IMR-90 (cell line): ENCODE measurements at regions not wholly inside any gene's neighbourhood (a gene's known extent, or its start where the extent isn't known, plus 50 kb on each side); places are given as distances from the start of the nearest gene placed in this dataset.

ENCODE experiments used
- ATAC-seq: fragments of 200-7000 bp; cut with Tn5 transposase; 2 replicates; pipeline ENCODE4 v1.9.1; 2020; ENCODE audit warnings: low read depth, mild to moderate bottlenecking, moderate library complexity
- BruUV-seq: library from RNA; stranded (reverse); fragments of 400-500 nt; replicated peaks from 2 replicates; lab custom pipeline; 2021; lab: Mats Ljungman, UMichigan
- CTCF ChIA-PET: fragments of 300-600 bp; formaldehyde crosslinking; extraction: SDS; loops from one replicate; lab custom pipeline; 2021; ENCODE audit warnings: antibody characterized with exemption; lab: Yijun Ruan, JAX
- POLR2A ChIA-PET: fragments of 300-600 bp; sonication (Branson Sonifier 250); formaldehyde crosslinking; loops from one replicate; lab custom pipeline; 2022; ENCODE audit warnings: antibody characterized with exemption; ENCODE audit not compliant: unreplicated experiment; lab: Charles Lee
- DNase-seq: peaks from one replicate; pipeline ENCODE4 v3.0.0; 2013
- H2AFZ ChIP-seq: replicated peaks from 2 replicates; pipeline ENCODE3; 2013; ENCODE audit warnings: low read length, mild to moderate bottlenecking; ENCODE audit not compliant: poor library complexity
- H2AK5ac ChIP-seq: 2 replicates; pipeline ENCODE4 v1.6.1; 2013; ENCODE audit warnings: low read depth, low read length, inconsistent platforms
- H2AK9ac ChIP-seq: replicated peaks from 2 replicates; pipeline ENCODE3; 2013; ENCODE audit warnings: mild to moderate bottlenecking, low read depth, low read length, moderate library complexity; ENCODE audit not compliant: poor library complexity
- H2BK120ac ChIP-seq: 2 replicates; pipeline ENCODE4 v1.6.1; 2013; ENCODE audit warnings: low read depth, low read length, inconsistent platforms
- H2BK15ac ChIP-seq: 3 replicates; pipeline ENCODE4 v1.6.1; 2013; ENCODE audit warnings: low read depth, low read length, inconsistent platforms
- H2BK20ac ChIP-seq: 2 replicates; pipeline ENCODE4 v1.6.1; 2013; ENCODE audit warnings: low read depth, mild to moderate bottlenecking, inconsistent platforms, low read length, moderate library complexity
- H2BK5ac ChIP-seq: 2 replicates; pipeline ENCODE4 v1.6.1; 2013; ENCODE audit warnings: mild to moderate bottlenecking, low read depth, low read length, inconsistent platforms; ENCODE audit not compliant: poor library complexity, severe bottlenecking
- H3K14ac ChIP-seq: replicated peaks from 2 replicates; pipeline ENCODE4 v1.6.1; 2013; ENCODE audit warnings: low read depth, low read length, inconsistent platforms
- H3K18ac ChIP-seq: 2 replicates; pipeline ENCODE4 v1.6.1; 2013; ENCODE audit warnings: low read depth, low read length, control low read depth
- H3K23ac ChIP-seq: 2 replicates; pipeline ENCODE4 v1.6.1; 2013; ENCODE audit warnings: low read depth, low read length, inconsistent platforms
- H3K27ac ChIP-seq: 2 replicates; pipeline ENCODE4 v1.5.1; 2013; ENCODE audit warnings: mild to moderate bottlenecking, control low read depth, low read length; ENCODE audit not compliant: insufficient read depth
- H3K27me3 ChIP-seq: 2 replicates; pipeline ENCODE4 v1.6.1; 2013; ENCODE audit warnings: low read length; ENCODE audit not compliant: control insufficient read depth, insufficient read depth
- H3K36me3 ChIP-seq: 2 replicates; pipeline ENCODE4 v1.6.1; 2013; ENCODE audit warnings: low read length, mixed read lengths; ENCODE audit not compliant: control insufficient read depth, insufficient read depth
- H3K4ac ChIP-seq: 2 replicates; pipeline ENCODE4 v1.6.1; 2013; ENCODE audit warnings: low read depth, low read length, inconsistent platforms
- H3K4me1 ChIP-seq: 2 replicates; pipeline ENCODE4 v1.6.1; 2013; ENCODE audit warnings: low read length, mixed read lengths; ENCODE audit not compliant: control insufficient read depth, insufficient read depth
- H3K4me2 ChIP-seq: 2 replicates; pipeline ENCODE4 v1.6.1; 2013; ENCODE audit warnings: low read depth, mild to moderate bottlenecking, control low read depth, low read length, moderate library complexity
- H3K4me3 ChIP-seq: 2 replicates; pipeline ENCODE4 v1.5.1; 2013; ENCODE audit warnings: low read depth, mild to moderate bottlenecking, control low read depth, low read length, moderate library complexity; ENCODE audit not compliant: insufficient read depth
- H3K56ac ChIP-seq: 2 replicates; pipeline ENCODE4 v1.6.1; 2013; ENCODE audit warnings: low read length, inconsistent platforms; ENCODE audit not compliant: insufficient read depth; ENCODE audit errors: extremely low read depth
- H3K79me1 ChIP-seq, 2 experiments: 2 replicates each; pipeline ENCODE4 v1.6.1; 2013; ENCODE audit warnings: low read length in 2 of 2, inconsistent platforms in 1 of 2, low read depth in 1 of 2
- H3K9ac ChIP-seq: 2 replicates; pipeline ENCODE4 v1.6.1; 2013; ENCODE audit warnings: low read depth, low read length, control low read depth
- H3K9me1 ChIP-seq: 2 replicates; pipeline ENCODE4 v1.6.1; 2013; ENCODE audit warnings: low read length, inconsistent platforms; ENCODE audit not compliant: insufficient read depth
- H3K9me3 ChIP-seq: 2 replicates; pipeline ENCODE4 v1.6.1; 2013; ENCODE audit warnings: low read length; ENCODE audit not compliant: control insufficient read depth, insufficient read depth
- H4K20me1 ChIP-seq: 2 replicates; pipeline ENCODE4 v1.6.1; 2013; ENCODE audit warnings: low read length, inconsistent platforms; ENCODE audit not compliant: insufficient read depth
- H4K5ac ChIP-seq: 2 replicates; pipeline ENCODE4 v1.6.1; 2013; ENCODE audit warnings: mild to moderate bottlenecking, low read depth, low read length, control low read depth
- H4K8ac ChIP-seq, 2 experiments: 2 replicates each; pipeline ENCODE4 v1.6.1; 2013; ENCODE audit warnings: low read depth in 2 of 2, low read length in 2 of 2, control low read depth in 1 of 2, inconsistent platforms in 1 of 2
- H4K91ac ChIP-seq: 2 replicates; pipeline ENCODE4 v1.6.1; 2013; ENCODE audit warnings: low read depth, low read length, inconsistent platforms; ENCODE audit not compliant: insufficient read depth
- BHLHE40 ChIP-seq: fragments of 150-350 bp; IDR thresholded peaks from 2 replicates; pipeline ENCODE4 v1.6.1; 2016; ENCODE audit warnings: mild to moderate bottlenecking, low read depth, low read length
- CEBPB ChIP-seq: IDR thresholded peaks from 2 replicates; pipeline ENCODE4 v1.6.1; 2012; ENCODE audit warnings: low read depth, low read length, improper control_type of control experiment
- CHD1 ChIP-seq: IDR thresholded peaks from 2 replicates; pipeline ENCODE4 v1.6.1; 2012; ENCODE audit warnings: low read depth, low read length, improper control_type of control experiment
- FOS ChIP-seq: fragments of 150-350 bp; IDR thresholded peaks from 2 replicates; pipeline ENCODE4 v1.6.1; 2016; ENCODE audit warnings: low read depth, low read length
- MAFK ChIP-seq: IDR thresholded peaks from 2 replicates; pipeline ENCODE4 v1.6.1; 2012; ENCODE audit warnings: low read depth, low read length, improper control_type of control experiment
- MAZ ChIP-seq: IDR thresholded peaks from 2 replicates; pipeline ENCODE4 v1.6.1; 2012; ENCODE audit warnings: low read depth, mild to moderate bottlenecking, low read length, improper control_type of control experiment, moderate library complexity, borderline replicate concordance
- MXI1 ChIP-seq: IDR thresholded peaks from 2 replicates; pipeline ENCODE4 v1.6.1; 2012; ENCODE audit warnings: low read depth, mild to moderate bottlenecking, low read length, moderate library complexity, borderline replicate concordance
- NFE2L2 ChIP-seq: fragments of 150-350 bp; IDR thresholded peaks from 2 replicates; pipeline ENCODE4 v1.6.1; 2016; ENCODE audit warnings: low read depth, mild to moderate bottlenecking, low read length
- POLR2A ChIP-seq: IDR thresholded peaks from 2 replicates; pipeline ENCODE4 v1.6.1; 2012; ENCODE audit warnings: mild to moderate bottlenecking, low read depth, low read length
- RCOR1 ChIP-seq: IDR thresholded peaks from 2 replicates; pipeline ENCODE4 v1.6.1; 2012; ENCODE audit warnings: mild to moderate bottlenecking, low read length, improper control_type of control experiment; ENCODE audit not compliant: insufficient replicate concordance
- RFX5 ChIP-seq: IDR thresholded peaks from 2 replicates; pipeline ENCODE4 v1.8.0; 2012; ENCODE audit warnings: low read depth, mild to moderate bottlenecking, low read length, moderate library complexity
- SMC3 ChIP-seq: fragments of 150-350 bp; IDR thresholded peaks from 2 replicates; pipeline ENCODE4 v1.6.1; 2016; ENCODE audit warnings: low read depth, mild to moderate bottlenecking, antibody characterized with exemption, low read length, moderate library complexity
- dilution Hi-C: fragments of 300-500 bp; cut with HindIII; formaldehyde crosslinking; loops from one replicate; pipeline ENCODE4 v1.14.3; 2018; ENCODE audit warnings: low sequenced_read_pairs; ENCODE audit not compliant: unreplicated experiment
- in situ Hi-C: fragments of 300-500 bp; cut with MboI; formaldehyde crosslinking; loops from 3 replicates; pipeline ENCODE4 v1.14.3; 2019; ENCODE audit warnings: low sequenced_read_pairs, inconsistent platforms, mixed read lengths
- intact Hi-C: fragments of 100-400 bp; cut with micrococcal nuclease; formaldehyde crosslinking; loops from 2 replicates; pipeline ENCODE4 v1.10.0; 2022
- TF ChIP-seq, protein P1 (sequence below): fragments of 150-350 bp; IDR thresholded peaks from 2 replicates; pipeline ENCODE4 v1.6.1; 2016; ENCODE audit warnings: low read depth, mild to moderate bottlenecking, low read length, moderate library complexity, borderline replicate concordance
- TF ChIP-seq, protein P2 (sequence below): fragments of 150-350 bp; IDR thresholded peaks from 2 replicates; pipeline ENCODE4 v1.6.1; 2017; ENCODE audit warnings: mild to moderate bottlenecking, antibody characterized with exemption, low read length, low read depth
- TF ChIP-seq, protein P3 (sequence below): conservative IDR thresholded peaks from 2 replicates; pipeline ENCODE4 v1.5.1; 2012; ENCODE audit warnings: mild to moderate bottlenecking, low read depth, low read length, improper control_type of control experiment

DNA sequence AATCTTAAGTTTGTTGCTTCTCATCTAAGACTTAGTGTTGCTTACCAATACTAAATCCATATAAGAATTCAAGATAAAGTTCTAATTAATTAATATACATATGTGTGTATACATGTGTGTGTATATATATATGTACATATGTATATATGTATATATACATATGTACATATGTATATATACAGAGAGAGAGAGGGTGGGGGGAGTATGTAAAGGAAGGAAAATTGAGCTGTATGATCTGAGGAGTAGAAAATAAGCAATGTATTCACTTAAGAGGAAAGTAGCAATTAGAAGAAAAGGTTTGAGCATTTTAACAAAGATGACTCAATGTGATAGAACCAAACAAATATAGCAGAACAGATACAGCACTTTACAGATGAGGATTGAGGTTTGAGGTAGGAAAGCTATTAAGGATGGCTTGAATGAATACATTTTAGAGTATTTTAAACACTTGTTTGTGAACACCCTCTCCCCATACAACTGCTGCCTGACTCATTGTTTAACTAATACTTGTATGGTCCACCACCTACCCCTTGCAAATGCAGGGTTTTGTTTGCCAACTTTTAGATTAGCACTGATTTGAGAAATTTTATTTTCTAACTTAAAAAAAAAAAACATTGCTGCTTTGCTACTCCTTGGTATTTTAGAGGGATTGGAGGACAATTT, 681.1 kb upstream of the CADM2 start:
- H3K9me3 ChIP-seq: peaks cover 4% of the 10 kb centered on the region; the same call in 1 of the 2 replicates
- H3K14ac ChIP-seq: no peak overlapping the region
- H2BK120ac ChIP-seq: no peak overlapping the region
- no peaks in the 10 kb centered on the region for H3K79me1 ChIP-seq
- no peak overlapping the region for H3K4me2 ChIP-seq
- H2BK20ac ChIP-seq: no peak overlapping the region
- no peak overlapping the region for H2BK15ac ChIP-seq
- H2AFZ ChIP-seq: no peak overlapping the region
- no peak overlapping the region for H4K5ac ChIP-seq
- H3K9me1 ChIP-seq: no peaks in the 10 kb centered on the region
- BruUV-seq: no TSS peak
- intact Hi-C loops: no loop called here
- no peak for ATAC-seq
- H3K23ac ChIP-seq: no peak overlapping the region
- H2AK9ac ChIP-seq: no peak overlapping the region
- DNase-seq: no peak
- H4K91ac ChIP-seq: no peak overlapping the region
- in situ Hi-C loops: no loop called here
- TF ChIP-seq, protein P1, sequence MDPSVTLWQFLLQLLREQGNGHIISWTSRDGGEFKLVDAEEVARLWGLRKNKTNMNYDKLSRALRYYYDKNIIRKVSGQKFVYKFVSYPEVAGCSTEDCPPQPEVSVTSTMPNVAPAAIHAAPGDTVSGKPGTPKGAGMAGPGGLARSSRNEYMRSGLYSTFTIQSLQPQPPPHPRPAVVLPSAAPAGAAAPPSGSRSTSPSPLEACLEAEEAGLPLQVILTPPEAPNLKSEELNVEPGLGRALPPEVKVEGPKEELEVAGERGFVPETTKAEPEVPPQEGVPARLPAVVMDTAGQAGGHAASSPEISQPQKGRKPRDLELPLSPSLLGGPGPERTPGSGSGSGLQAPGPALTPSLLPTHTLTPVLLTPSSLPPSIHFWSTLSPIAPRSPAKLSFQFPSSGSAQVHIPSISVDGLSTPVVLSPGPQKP: no peak
- TF ChIP-seq CEBPB (no peak), RCOR1 (no peak), FOS (no peak), MXI1 (no peak), CHD1 (no peak), RFX5 (no peak), MAZ (no peak), POLR2A (no peak), MAFK (no peak), SMC3 (no peak), NFE2L2 (no peak), BHLHE40 (no peak)
- TF ChIP-seq, protein P2, sequence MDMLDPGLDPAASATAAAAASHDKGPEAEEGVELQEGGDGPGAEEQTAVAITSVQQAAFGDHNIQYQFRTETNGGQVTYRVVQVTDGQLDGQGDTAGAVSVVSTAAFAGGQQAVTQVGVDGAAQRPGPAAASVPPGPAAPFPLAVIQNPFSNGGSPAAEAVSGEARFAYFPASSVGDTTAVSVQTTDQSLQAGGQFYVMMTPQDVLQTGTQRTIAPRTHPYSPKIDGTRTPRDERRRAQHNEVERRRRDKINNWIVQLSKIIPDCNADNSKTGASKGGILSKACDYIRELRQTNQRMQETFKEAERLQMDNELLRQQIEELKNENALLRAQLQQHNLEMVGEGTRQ: no peak
- TF ChIP-seq, protein P3, sequence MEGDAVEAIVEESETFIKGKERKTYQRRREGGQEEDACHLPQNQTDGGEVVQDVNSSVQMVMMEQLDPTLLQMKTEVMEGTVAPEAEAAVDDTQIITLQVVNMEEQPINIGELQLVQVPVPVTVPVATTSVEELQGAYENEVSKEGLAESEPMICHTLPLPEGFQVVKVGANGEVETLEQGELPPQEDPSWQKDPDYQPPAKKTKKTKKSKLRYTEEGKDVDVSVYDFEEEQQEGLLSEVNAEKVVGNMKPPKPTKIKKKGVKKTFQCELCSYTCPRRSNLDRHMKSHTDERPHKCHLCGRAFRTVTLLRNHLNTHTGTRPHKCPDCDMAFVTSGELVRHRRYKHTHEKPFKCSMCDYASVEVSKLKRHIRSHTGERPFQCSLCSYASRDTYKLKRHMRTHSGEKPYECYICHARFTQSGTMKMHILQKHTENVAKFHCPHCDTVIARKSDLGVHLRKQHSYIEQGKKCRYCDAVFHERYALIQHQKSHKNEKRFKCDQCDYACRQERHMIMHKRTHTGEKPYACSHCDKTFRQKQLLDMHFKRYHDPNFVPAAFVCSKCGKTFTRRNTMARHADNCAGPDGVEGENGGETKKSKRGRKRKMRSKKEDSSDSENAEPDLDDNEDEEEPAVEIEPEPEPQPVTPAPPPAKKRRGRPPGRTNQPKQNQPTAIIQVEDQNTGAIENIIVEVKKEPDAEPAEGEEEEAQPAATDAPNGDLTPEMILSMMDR: no peak
- no peak overlapping the region for H3K9ac ChIP-seq
- H2AK5ac ChIP-seq: no peak overlapping the region
- no peak overlapping the region for H4K8ac ChIP-seq
- H3K56ac ChIP-seq: no peak overlapping the region
- H4K20me1 ChIP-seq: no peaks in the 10 kb centered on the region
- H3K36me3 ChIP-seq: no peaks in the 10 kb centered on the region
- H3K4me1 ChIP-seq: no peaks in the 10 kb centered on the region
- no peaks in the 10 kb centered on the region for H3K27me3 ChIP-seq
- CTCF ChIA-PET: interaction anchor here (0.6 kb wide), 1 partner anchor 23 kb away, joined by 8 read pairs; no protein-coding TSS in a partner anchor
- H3K18ac ChIP-seq: no peak overlapping the region
- H3K27ac ChIP-seq: no peak overlapping the region
- dilution Hi-C loops: no loop called here
- no peak overlapping the region for H3K4me3 ChIP-seq
- H3K4ac ChIP-seq: no peak overlapping the region
- POLR2A ChIA-PET: no interaction called here
- H2BK5ac ChIP-seq: no peak overlapping the region
